ENCODE measurements at regions not wholly inside any gene's neighbourhood (a gene's known extent, or its start where the extent isn't known, plus 50 kb on each side); places are given as distances from the start of the nearest gene placed in this dataset.

- intact Hi-C loops (cut with DNase I) = loop anchor here (5.0 kb wide), 1 partner anchor 250 kb away; no protein-coding TSS in a partner anchor
- no peak for DNase-seq (ENCODE audit: low spot score)
Observed at GRCh38 chr1:193657552-193657951, 471.1 kb upstream of the B3GALT2 start.

GRCh38 chr1:193656841-193657240, 470.4 kb upstream of the B3GALT2 start:
- intact Hi-C loops (cut with DNase I) = loop anchor here (5.0 kb wide), 1 partner anchor 250 kb away; no protein-coding TSS in a partner anchor
- no peak for DNase-seq (ENCODE audit: low spot score)

- no peak for DNase-seq (ENCODE audit: low spot score)
- intact Hi-C loops (cut with DNase I) = loop anchor here (5.0 kb wide), 2 partner anchors 58 to 248 kb away; no protein-coding TSS in a partner anchor
Observed at GRCh38 chr1:193654951-193655735, 468.7 kb upstream of the B3GALT2 start.

- DNase-seq (ENCODE audit: low spot score) = no peak
- intact Hi-C loops (cut with DNase I) = no loop called here
Observed at GRCh38 chr1:193649587-193649986, 463.2 kb upstream of the B3GALT2 start.

- DNase-seq (ENCODE audit: low spot score) = no peak
- intact Hi-C loops (cut with DNase I) = no loop called here
Observed at GRCh38 chr1:193634876-193635275, 448.5 kb upstream of the B3GALT2 start.

GRCh38 chr1:193634470-193634869, 448.1 kb upstream of the B3GALT2 start:
- intact Hi-C loops (cut with DNase I) = no loop called here
- no peak for DNase-seq (ENCODE audit: low spot score)

GRCh38 chr1:193633991-193634390, 447.6 kb upstream of the B3GALT2 start:
- DNase-seq (ENCODE audit: low spot score) = no peak
- intact Hi-C loops (cut with DNase I) = no loop called here

GRCh38 chr1:193633093-193633492, 446.7 kb upstream of the B3GALT2 start:
- intact Hi-C loops (cut with DNase I) = no loop called here
- DNase-seq (ENCODE audit: low spot score) = no peak

- intact Hi-C loops (cut with DNase I) = no loop called here
- no peak for DNase-seq (ENCODE audit: low spot score)
Observed at GRCh38 chr1:193631306-193631705, 444.9 kb upstream of the B3GALT2 start.

GRCh38 chr1:193629875-193630274, 443.5 kb upstream of the B3GALT2 start:
- intact Hi-C loops (cut with DNase I) = no loop called here
- no peak for DNase-seq (ENCODE audit: low spot score)

- intact Hi-C loops (cut with DNase I) = no loop called here
- no peak for DNase-seq (ENCODE audit: low spot score)
Observed at GRCh38 chr1:193626695-193627094, 440.3 kb upstream of the B3GALT2 start.

- intact Hi-C loops (cut with DNase I) = no loop called here
Observed at GRCh38 chr1:193625255-193625654, 438.8 kb upstream of the B3GALT2 start.

GRCh38 chr1:193619911-193620310, 433.5 kb upstream of the B3GALT2 start:
- intact Hi-C loops (cut with DNase I) = no loop called here
- DNase-seq (ENCODE audit: low spot score) = no peak

More at GRCh38 chr1:193625255-193625654, 438.8 kb upstream of the B3GALT2 start:
- DNase-seq (ENCODE audit: low spot score) = no peak

- DNase-seq (ENCODE audit: low spot score) = no peak
- intact Hi-C loops (cut with DNase I) = no loop called here
Observed at GRCh38 chr1:193614817-193615216, 428.4 kb upstream of the B3GALT2 start.

- intact Hi-C loops (cut with DNase I) = no loop called here
Observed at GRCh38 chr1:193614275-193614674, 427.9 kb upstream of the B3GALT2 start.

GRCh38 chr1:193613041-193613440, 426.6 kb upstream of the B3GALT2 start:
- intact Hi-C loops (cut with DNase I) = no loop called here
- DNase-seq (ENCODE audit: low spot score) = no peak

More at GRCh38 chr1:193614275-193614674, 427.9 kb upstream of the B3GALT2 start:
- no peak for DNase-seq (ENCODE audit: low spot score)

GRCh38 chr1:193609592-193609991, 423.2 kb upstream of the B3GALT2 start:
- DNase-seq (ENCODE audit: low spot score) = no peak
- intact Hi-C loops (cut with DNase I) = no loop called here

GRCh38 chr1:193607787-193608186, 421.4 kb upstream of the B3GALT2 start:
- intact Hi-C loops (cut with DNase I) = no loop called here
- no peak for DNase-seq (ENCODE audit: low spot score)

- DNase-seq (ENCODE audit: low spot score) = no peak
- intact Hi-C loops (cut with DNase I) = no loop called here
Observed at GRCh38 chr1:193606035-193606434, 419.6 kb upstream of the B3GALT2 start.

GRCh38 chr1:193602705-193603104, 416.3 kb upstream of the B3GALT2 start:
- no peak for DNase-seq (ENCODE audit: low spot score)
- intact Hi-C loops (cut with DNase I) = no loop called here

GRCh38 chr1:193593147-193593885, 406.9 kb upstream of the B3GALT2 start:
- intact Hi-C loops (cut with DNase I) = no loop called here
- DNase-seq (ENCODE audit: low spot score) = no peak
